Transverse colon (tissue), 4 donors: ENCODE measurements at regions not wholly inside any gene's neighbourhood (a gene's known extent, or its start where the extent isn't known, plus 50 kb on each side); places are given as distances from the start of the nearest gene placed in this dataset.

Experiments
- DNase-seq: peaks from one replicate; pipeline ENCODE4 v3.0.0-alpha.2; 2019
- H3K27ac ChIP-seq, 4 donors: fragments of 200-600 bp; sonication (generic); 2 replicates each; pipeline ENCODE4 v1.5.1; 2016 to 2018; ENCODE audit warnings: inconsistent platforms in 4 of 4
- H3K27me3 ChIP-seq: fragments of 200-600 bp; sonication (generic); 2 replicates; pipeline ENCODE4 v1.5.1; 2017; ENCODE audit warnings: inconsistent platforms
- H3K36me3 ChIP-seq, 4 donors: fragments of 200-600 bp; sonication (generic); 2 replicates each; pipeline ENCODE4 v1.5.1; 2017 to 2019; ENCODE audit warnings: inconsistent platforms in 4 of 4
- H3K4me1 ChIP-seq, 4 donors: fragments of 200-600 bp; sonication (generic); 2 replicates each; pipeline ENCODE4 v1.5.1; 2017 to 2020; ENCODE audit warnings: inconsistent platforms in 4 of 4
- H3K4me3 ChIP-seq, 4 donors: fragments of 200-600 bp; sonication (generic); 1 replicate in 1 of 4; 2 replicates in 3 of 4; pipeline versions ENCODE4 v1.5.1 to v1.6.1; 2017 to 2019; ENCODE audit warnings: inconsistent platforms in 4 of 4
- H3K9me3 ChIP-seq, 2 donors: fragments of 200-600 bp; sonication (generic); 2 replicates each; pipeline ENCODE4 v1.5.1; 2017 to 2019; ENCODE audit warnings: inconsistent platforms in 2 of 2
- CTCF ChIP-seq, 5 experiments: fragments of 200-600 bp in 3 of 5; fragments of 450-650 bp in 2 of 5; sonication (generic) in 3 of 5; IDR thresholded peaks; 1 replicate in 2 of 5; 2 replicates in 3 of 5; pipeline ENCODE4 v1.5.1; 2016 to 2017; ENCODE audit warnings: antibody characterized with exemption in 5 of 5, inconsistent platforms in 3 of 5, mild to moderate bottlenecking in 2 of 5, moderate library complexity in 1 of 5
- EP300 ChIP-seq: sonication (generic); formaldehyde crosslinking; IDR thresholded peaks from one replicate; pipeline ENCODE4 v1.6.1; 2017; ENCODE audit warnings: antibody characterized with exemption, low read depth
- POLR2A ChIP-seq: fragments of 450-650 bp; IDR thresholded peaks from one replicate; pipeline ENCODE4 v1.6.1; 2016; ENCODE audit warnings: antibody characterized with exemption, mild to moderate bottlenecking, moderate library complexity
- POLR2AphosphoS5 ChIP-seq, 3 donors: sonication (generic); formaldehyde crosslinking; IDR thresholded peaks; one replicate each; pipeline ENCODE4 v1.6.1; 2016; ENCODE audit warnings: antibody characterized with exemption in 3 of 3
- WGBS, 2 donors: methylation state at CpG; one replicate each; pipeline ENCODE4 v1.1.5; 2018; ENCODE audit warnings: low coverage in 1 of 2; 5-methylcytosine and 5-hydroxymethylcytosine counted together
- in situ Hi-C, 4 donors: fragments of 200-750 bp; cut with MboI; loops; one replicate each; pipeline versions ENCODE4 v1.15.0 to v1.15.1; 2017; ENCODE audit warnings: low sequenced_read_pairs in 3 of 4, low pct_ligation_motif_present in 1 of 4, low pct_unique_long_range_greater_than_20kb in 1 of 4
- intact Hi-C: fragments of 100-400 bp; cut with DNase I; formaldehyde crosslinking; loops from one replicate; pipeline ENCODE4 v1.15.1; 2023; ENCODE audit warnings: low total_unique reads

GRCh38 chr2:76512201-76512820, 801.6 kb upstream of the GCFC2 start:
- intact Hi-C loops (no loop called here), in situ Hi-C loops (no loop called here)
- H3K4me1 ChIP-seq: no peaks in the 10 kb centered on the region
- H3K27me3 ChIP-seq: no peaks in the 10 kb centered on the region
- H3K36me3 ChIP-seq: no peaks in the 10 kb centered on the region
- DNase-seq: no peak
- H3K9me3 ChIP-seq: no peaks in the 10 kb centered on the region
- WGBS, 2 donors: 54 to 77% methylated on average over 4 of the region's 4 CpGs
- TF ChIP-seq POLR2AphosphoS5 (IDR thresholded peaks at IDR 0.05) (no peak), POLR2A (no peak), CTCF (IDR thresholded peaks at IDR 0.05) (no peak), EP300 (no peak)
- no peak overlapping the region for H3K27ac ChIP-seq
- no peak overlapping the region for H3K4me3 ChIP-seq

- Histone ChIP-seq H3K36me3 (no peaks in the 10 kb centered on the region), H3K27me3 (no peaks in the 10 kb centered on the region), H3K9me3 (no peaks in the 10 kb centered on the region), H3K4me1 (no peaks in the 10 kb centered on the region), H3K4me3 (no peak overlapping the region), H3K27ac (no peak overlapping the region)
- TF ChIP-seq POLR2AphosphoS5 (IDR thresholded peaks at IDR 0.05) (no peak), EP300 (no peak), CTCF (IDR thresholded peaks at IDR 0.05) (no peak), POLR2A (no peak)
- in situ Hi-C loops: no loop called here
- DNase-seq: no peak
- WGBS, 2 donors: 55 to 78% methylated on average over 6 of the region's 6 CpGs
- intact Hi-C loops: no loop called here
These were observed 795.8 kb upstream of the GCFC2 start for GRCh38 chr2:76506538-76506937.

GRCh38 chr2:76501641-76502040, 790.9 kb upstream of the GCFC2 start:
- no peak overlapping the region for H3K27ac ChIP-seq
- 57 to 75% methylated on average over 1 of the region's 1 CpG for WGBS, 2 donors
- no peaks in the 10 kb centered on the region for H3K27me3 ChIP-seq

GRCh38 chr2:76498360-76498759, 787.6 kb upstream of the GCFC2 start:
- in situ Hi-C loops: no loop called here
- no peaks in the 10 kb centered on the region for H3K9me3 ChIP-seq
- intact Hi-C loops: no loop called here
- DNase-seq: no peak
- TF ChIP-seq CTCF (IDR thresholded peaks at IDR 0.05) (no peak), EP300 (no peak), POLR2AphosphoS5 (IDR thresholded peaks at IDR 0.05) (no peak), POLR2A (no peak)
- no peaks in the 10 kb centered on the region for H3K27me3 ChIP-seq
- H3K36me3 ChIP-seq: no peaks in the 10 kb centered on the region
- 79% methylated on average over 2 of the region's 2 CpGs; no CpG with 5 or more reads in 1 of the 2 donors for WGBS, 2 donors
- no peak overlapping the region for H3K4me3 ChIP-seq
- H3K27ac ChIP-seq: no peak overlapping the region
- H3K4me1 ChIP-seq: no peaks in the 10 kb centered on the region

More at GRCh38 chr2:76501641-76502040, 790.9 kb upstream of the GCFC2 start:
- Histone ChIP-seq H3K4me1 (no peaks in the 10 kb centered on the region), H3K9me3 (no peaks in the 10 kb centered on the region), H3K36me3 (no peaks in the 10 kb centered on the region), H3K4me3 (no peak overlapping the region)
- intact Hi-C loops (no loop called here), in situ Hi-C loops (no loop called here)
- no peak for DNase-seq
- no peak for TF ChIP-seq POLR2AphosphoS5 (IDR thresholded peaks at IDR 0.05)
- no peak for TF ChIP-seq CTCF (IDR thresholded peaks at IDR 0.05)
- no peak for TF ChIP-seq EP300
- no peak for TF ChIP-seq POLR2A
